GM04503 (cell line): ENCODE measurements at regions not wholly inside any gene's neighbourhood (a gene's known extent, or its start where the extent isn't known, plus 50 kb on each side); places are given as distances from the start of the nearest gene placed in this dataset.

Source experiments
- DNase-seq: peaks from one replicate; pipeline ENCODE4 v3.0.0-alpha.2; 2012; ENCODE audit warnings: low read depth

DNA sequence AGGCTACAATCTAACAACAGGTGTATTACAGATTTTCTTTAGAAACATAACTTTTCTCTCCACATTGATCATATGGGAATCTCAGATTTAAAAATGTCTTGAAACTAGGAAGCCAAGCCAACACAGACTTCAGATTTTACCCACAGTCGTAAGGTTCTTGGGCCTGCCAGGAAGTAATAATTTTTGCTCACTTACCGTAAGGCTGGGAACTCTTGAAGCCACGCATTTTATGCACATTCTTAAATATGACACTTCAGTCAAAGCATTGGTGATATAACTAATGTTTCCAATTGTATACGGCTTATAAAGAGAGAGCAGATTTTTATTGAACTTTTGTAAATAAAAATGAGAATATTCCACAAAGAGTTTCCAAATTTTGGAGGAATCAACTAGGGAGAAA is 328.9 kb upstream of the TRPC7 start:
- no peak for DNase-seq

DNA sequence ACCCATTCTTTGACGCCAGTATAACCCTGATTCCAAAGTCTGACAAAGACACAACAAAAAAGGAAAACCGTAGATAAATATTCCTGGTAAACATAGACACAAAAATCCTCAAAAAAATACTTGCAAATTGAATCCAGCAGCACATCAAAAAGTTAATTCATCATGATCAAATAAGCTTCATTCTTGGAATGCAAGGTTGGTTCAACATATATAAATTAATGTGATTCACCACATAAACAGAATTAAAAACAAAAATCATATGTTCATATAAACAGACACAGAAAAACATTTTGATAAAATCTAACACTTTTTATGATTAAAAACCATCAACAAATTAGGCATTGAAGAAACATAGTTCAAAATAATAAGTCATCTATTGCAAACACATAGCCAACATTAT is 324.2 kb upstream of the TRPC7 start:
- no peak for DNase-seq

DNA sequence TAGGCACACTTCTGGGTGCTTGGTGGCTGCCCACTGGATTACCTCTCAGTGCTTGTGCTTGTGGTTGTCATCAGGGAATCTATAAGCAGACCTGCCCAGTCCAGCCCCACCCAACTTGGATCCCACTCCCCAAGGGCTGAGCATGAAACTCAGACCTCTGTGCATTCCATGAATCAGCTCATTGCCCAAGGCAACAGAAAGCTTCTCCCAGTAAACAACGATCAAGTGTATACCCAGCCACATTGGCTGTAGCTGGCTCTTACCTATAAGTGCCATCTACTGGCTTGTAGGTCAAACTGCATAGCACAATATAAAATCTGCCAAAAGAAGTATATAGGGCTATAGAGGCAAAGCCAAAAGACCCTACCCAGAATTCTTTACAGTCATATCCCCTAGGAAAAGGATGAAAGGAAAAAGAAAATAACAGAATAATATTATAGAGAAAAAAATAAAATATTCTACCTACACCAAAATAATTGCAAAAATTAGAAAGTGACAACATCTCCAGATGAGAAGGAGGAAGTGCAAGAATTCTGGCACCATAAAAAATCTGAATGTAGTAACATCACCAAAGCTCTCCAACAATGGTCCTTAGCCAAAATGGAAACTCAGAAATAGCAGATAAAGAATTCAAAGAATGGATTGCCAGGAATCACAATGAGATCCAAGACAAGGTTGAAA is 321.0 kb upstream of the TRPC7 start:
- DNase-seq = no peak

DNA sequence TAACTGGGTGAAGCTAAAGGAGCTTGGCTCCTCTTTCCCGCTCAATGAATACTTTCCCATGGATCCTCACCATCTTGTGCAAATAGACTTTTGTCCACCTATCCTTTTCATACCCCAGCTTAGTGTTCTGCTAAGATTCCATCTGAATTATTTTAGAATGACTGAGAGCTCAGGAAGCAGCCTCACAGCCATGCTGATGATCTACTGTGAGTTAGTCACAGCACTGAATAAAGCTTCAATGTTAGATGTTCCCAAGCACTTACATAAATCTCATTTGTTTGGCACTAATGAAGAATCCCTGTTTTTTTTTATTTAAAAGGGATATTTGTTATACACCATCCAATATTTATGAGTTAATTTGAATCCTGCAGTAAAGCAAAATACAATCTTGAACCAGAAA is 317.6 kb upstream of the TRPC7 start:
- DNase-seq = no peak

DNA sequence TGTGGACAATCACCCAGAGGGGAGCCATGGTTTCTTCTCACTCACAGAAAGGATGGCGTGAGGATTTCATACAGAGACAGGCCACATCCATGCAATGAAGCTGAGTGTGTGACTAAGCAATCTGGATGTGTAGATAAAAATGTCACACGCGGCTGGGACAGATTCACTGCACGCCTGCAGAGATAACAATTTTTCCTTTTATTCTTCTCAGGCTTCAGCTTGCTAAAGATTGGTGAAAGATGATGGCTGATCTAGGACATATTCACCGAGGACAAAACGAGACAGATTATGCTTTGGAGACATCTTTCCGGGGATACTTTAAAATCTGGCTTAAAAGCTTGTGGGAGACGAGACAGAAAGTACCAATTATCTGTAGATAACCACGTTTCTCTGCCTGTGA is 313.9 kb upstream of the TRPC7 start:
- no peak for DNase-seq

DNA sequence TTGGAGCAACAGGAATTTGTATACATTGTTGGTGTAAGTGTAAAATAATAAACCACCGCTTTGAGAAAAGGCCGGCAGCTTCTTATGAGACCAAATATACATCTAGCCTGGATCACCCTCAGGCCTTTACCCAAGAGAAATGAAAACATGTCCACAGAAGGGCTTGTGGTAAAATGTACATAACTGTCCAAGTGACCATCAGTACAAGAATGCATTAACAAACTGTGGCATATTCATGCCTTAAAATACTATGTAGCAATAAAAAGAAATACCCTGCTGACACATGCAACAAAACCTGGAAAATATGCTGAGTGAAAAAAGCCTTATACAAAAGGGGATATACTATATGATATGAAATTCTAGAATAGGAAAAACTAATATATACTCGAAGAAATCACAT is 311.9 kb upstream of the TRPC7 start:
- DNase-seq = no peak

DNA sequence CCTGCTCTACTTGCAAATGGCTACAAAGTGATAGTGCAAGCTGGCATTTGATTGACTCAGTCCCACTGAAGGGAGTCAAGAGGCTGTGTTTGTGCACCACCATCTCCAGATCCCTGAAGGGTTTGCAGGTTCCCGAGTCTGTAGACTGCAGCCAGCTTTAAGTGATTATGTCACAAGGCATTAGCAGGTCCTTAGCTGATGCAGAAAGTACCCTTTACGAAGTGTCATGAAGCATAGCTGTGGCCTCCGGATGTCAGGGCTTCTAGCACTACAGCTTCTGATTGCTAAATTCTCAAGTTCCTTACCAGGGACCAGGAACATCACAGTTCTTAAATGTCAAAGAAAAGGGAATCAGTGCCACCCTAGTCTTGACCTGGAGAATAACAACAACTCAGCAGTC is 311.3 kb upstream of the TRPC7 start:
- no peak for DNase-seq

DNA sequence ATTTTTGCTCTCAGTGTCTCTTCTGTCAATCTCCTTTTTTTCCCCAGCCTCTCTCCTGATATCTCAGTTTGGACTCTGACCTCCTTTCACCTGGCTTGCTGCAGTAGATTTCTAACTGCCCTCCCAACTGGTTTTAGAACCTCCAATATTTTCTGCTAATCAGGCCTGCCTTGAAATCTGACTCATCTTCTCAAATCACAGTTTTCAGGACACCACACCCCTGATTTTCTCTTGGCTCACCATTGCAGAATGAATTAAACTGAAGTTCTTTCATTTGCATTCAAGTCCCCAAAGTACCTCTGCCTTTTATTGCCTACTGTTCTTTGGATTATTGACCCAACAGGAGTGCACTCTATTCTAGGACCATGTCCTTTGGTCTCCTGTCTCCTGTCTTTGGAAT is 310.4 kb upstream of the TRPC7 start:
- DNase-seq = no peak

DNA sequence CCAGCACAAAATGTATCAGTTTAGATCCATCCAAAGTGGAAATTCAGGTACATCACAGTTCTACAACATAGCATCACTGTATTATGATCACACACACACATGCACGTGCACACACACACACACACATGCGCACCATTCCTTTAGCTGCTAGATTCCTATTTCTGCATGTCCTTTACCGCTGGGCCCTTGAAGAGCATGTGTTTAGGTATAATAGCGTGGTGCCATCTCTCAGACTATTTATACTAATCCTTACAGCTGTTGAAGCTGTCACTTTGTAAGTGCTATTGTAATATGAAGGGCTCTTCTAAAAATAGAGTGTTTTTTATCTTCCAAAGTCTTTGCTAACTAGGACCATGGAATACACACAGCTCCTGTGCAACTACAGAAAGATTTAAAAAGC is 308.8 kb upstream of the TRPC7 start:
- no peak for DNase-seq

DNA sequence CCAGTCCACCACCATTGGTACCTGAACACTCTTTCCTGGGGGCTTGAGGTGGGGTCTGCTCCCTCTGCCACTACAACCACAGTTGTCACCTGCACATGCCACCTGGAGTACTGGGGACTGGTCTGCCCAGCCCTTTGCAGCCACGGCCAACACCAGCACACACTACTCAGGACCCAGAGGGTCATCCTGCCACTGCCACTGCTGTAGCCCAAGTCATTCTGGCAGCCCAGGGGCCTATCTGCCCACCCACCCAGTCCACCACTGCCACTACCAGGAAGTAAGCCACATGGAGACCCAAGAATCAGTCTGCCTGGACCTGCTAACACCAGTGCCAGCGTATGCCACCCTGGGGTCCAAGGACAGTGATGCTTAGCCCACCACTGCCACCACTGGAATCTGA is 302.4 kb upstream of the TRPC7 start:
- DNase-seq = no peak

DNA sequence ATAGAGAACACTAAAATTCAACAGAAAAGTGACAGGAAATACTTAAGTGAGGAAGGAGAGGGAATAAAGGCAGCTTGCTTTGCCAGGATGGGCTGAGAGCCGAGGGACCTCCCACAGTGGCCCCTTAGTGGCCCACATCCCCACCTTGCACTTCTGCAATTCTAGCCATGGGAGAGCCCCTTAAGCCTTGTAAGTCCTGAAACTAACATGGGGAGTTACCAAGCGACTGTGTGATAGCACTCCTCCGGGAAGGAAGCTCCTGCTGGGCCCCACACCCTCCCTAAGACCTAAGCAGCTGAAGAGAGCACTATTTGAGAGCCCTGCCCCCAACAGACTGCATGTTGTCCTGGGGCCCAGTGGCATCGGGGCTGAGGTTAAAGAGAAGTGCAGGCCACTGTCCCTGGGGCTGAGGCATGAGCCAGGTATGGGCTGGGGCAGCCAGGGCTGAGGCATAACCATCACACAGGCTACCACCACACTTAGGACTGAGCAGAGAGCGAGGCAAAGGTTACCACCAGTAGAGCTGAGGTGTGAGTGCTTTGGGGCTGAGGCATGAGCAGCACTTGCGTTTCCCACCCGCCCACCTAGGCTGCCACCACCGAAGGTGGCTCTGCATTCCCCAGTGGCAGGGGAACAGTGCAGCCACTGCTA is 301.8 kb upstream of the TRPC7 start:
- no peak for DNase-seq

DNA sequence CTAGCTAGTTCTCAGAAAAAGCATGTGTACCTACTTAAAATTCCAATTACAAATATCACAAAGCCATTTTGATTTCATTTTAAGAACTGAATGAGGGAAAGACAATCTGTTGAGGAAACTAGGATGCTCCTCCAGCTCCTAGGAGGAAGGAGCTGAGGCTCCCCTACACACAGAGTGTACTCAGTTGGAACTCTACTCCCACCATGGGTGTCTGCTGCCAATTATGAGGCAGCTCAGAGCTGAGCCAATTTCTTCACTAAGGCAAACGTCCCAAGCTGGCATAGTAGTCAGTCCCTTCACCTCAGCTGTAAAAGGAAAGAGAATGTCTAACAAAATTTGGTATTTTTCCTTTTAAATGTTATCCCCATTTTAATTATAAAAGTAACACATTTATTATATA is 300.0 kb upstream of the TRPC7 start:
- DNase-seq = no peak

DNA sequence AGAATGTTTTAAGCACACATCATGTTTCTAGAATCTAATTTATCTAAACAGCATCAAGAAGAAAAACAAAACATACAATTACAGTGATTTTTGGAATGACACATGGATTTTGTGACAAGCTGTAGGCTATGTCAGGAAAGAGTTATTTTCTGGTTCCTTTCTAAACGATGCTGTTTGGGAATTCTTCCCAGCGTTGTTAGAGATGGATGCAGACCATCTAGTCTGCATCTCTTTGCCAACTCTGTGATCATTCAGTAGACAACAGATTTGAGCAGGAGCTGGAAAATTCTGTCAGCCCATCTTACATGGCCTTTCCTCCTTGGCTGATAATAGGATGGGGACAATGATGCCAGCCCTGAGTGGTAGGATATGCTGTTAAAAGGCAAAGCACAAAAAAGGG is 295.7 kb upstream of the TRPC7 start:
- no peak for DNase-seq

DNA sequence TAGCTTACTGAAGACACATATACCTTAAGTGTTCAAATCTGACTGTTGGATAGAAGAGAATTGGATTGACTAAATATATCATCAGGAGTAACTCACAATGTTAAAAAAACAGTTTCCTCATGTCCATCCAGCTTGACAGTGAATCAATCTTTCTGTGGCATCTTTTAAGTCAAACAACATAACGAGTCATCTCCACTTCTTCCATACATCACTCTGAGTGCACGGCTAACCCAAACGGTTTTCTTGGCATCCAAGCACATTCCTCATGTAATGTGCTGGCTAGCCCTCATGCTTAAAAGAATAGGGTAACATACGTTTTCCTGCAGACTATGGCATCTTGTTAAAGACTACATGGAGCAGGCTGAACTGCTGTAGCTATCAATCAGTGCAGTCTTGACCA is 291.5 kb upstream of the TRPC7 start:
- no peak for DNase-seq

DNA sequence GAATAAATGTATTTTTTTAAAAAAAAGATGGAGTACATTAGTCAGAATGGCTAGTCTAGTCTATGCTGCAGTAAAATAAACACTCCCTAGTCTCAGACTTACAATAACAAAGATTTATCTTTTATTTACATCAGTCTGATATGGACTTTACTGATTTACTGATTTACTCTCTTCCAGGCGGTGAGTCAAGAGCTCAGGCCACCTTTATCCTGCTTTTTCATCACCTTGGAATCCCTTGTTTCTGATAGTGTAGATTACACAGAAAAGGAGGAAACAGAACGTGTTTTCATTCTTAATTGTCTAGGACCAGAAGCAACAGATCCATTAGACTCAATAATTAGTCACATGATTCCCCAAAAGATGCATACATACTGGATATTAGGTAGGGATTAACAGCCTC is 290.1 kb upstream of the TRPC7 start:
- DNase-seq = no peak

DNA sequence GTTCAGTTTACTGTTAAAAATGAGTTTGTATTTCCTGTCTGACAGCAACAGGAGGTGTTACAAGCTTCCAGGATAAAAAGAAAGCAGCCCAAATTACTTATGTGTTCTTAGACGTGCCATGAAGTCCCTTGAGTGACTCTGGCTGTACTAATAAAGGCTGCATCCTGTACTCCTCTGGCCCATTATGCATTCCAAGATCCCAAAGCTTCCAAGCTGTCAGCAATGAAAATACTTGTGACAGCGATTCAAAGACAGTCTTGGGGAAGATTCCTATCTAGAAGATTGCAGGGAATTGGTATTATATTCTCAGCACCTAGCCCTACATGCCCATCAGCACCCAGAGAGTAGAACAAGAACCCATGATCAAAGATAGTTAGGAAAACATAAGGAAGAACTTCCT is 281.6 kb upstream of the TRPC7 start:
- DNase-seq = no peak

DNA sequence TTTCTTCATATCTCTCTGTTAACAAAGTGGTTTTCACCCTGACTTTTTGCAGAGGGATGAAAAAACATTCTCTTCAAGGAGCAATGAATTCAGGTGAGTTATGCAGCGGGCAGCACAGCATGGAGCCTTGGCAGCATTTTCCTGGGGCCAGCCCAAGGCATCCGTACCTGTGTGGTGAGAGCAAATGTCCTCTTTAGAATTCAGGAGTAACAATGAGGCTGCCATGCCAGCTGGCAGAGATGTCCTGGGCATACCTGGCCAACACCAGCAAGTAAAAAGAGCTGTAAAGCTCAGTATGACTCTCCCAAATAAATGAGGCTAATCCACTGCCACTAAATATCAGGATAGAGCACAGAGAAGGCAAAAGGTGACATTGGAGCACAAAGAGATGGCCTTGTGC is 277.6 kb upstream of the TRPC7 start:
- no peak for DNase-seq

DNA sequence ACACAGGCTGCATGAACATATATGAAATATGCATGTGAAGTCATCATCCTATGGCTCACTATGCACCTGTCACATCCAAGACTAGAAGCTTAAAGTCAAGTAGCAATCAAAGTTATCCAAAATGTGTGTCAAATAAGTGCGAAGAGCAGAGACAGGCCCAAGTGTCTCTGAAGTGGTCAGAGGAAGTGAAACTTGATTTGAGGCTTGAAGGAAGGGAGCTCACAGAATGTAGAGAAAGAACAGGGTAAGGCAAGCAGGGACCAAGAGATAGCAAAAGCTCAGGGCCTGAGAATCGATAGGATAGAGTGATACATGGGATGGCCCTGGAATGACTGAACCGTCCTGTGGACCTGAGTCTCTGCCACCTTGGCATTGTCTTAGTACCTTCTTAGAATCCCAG is 274.3 kb upstream of the TRPC7 start:
- DNase-seq = no peak

DNA sequence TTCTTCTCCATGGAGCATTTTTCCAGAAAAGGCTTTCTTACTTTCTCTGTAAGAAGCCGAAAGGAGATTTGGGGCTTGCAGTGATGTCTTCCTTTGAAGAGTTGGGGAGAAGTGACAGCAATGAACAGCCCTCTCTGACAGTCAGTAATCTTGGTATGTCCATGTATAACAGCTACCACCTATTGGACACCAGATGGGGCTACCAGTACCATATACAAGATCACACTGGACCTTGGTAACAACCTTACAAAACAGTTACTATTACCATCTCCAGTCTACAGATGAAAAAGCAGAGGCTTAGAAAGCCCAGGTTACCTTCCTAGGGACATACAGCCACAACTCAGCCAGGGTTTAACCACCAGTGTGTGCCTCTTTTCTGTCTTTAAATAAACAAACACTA is 272.7 kb upstream of the TRPC7 start:
- DNase-seq = no peak

DNA sequence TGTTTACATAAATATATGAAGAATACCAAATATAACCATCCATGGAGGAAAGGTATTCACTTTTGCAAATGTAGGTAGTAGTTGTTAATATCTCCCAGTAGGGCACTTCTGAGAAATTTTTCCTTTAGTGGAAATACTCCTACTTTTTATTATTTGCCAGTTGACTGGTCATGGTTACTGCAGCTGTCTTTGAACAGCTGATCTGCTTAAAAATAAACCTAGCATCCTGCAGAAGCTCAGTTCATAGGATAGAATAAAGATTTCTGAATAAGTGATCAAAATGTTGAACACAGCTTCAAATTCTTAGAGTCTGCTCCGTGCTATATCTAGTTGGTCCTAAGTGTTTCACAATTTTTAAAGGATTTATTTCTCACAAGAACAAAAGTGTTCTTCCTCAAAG is 270.7 kb upstream of the TRPC7 start:
- no peak for DNase-seq

DNA sequence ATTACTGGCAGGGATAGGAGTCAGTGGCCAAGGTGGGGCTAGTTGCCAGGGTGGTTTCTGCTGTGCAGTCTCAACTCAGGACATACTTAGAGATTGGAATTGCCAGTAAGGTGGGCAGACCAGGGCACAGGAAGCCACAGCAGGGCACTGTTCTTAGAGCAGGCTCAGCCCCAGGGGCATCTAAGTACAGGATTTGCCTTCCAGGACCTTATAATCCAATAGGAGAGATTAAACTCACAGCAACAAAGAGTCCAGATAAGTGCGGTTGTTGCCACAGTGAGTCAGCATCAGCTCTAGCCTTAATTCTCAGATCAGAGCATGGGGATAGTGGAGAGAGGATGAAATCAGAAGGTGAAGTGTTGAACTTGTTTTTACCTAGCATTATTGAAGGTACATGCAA is 265.8 kb upstream of the TRPC7 start:
- DNase-seq = no peak

DNA sequence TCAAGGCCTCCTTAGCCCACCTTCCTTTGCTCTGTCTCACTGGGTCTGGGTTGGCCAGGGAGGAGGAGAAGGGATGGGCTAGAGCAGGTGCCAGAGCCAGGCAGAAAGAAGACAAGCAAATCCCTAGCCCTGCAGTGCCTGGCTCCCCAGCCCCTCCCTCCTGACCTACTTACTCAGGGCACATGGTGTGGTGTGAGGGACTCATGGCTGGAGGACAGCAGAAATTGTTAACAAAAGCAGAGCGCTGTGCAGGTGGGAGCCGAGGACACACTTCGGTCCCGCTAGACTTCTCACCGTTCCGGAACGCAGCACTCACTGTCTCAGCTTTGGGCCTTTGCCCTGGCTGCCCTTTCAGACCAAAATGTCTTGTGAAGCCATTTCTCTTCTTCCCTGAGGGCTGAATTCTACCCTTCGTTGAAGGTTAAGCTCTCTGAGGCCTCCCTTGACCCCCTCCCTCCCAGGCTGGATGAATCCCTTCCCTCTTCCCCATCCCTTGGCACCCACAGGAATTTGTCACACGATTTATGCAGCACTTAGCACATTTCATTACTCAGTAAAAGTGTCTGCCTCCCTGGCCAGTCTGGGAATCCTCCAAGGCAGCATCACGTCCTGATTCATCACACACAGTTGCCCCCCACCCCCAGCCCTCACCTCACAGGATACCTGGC is 263.9 kb upstream of the TRPC7 start:
- DNase-seq = no peak

DNA sequence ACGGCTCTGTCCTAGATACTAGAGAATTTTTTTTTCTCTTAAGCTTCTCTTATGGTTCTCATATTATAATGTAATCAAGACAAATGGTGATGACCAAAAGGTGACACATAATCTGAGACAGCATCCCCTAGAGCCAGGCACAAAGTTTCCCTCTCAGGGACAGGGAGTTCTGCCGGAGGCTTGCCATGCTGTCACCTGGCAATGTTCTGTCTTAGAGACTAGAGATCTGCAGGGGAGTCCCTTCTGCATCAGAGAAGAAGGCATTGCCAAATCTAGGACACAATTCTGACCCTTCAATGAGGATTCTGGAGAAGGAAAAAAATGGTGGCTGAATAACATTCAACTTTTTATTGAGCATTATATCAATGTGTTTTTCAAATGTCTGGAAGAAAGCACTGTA is 261.2 kb upstream of the TRPC7 start:
- DNase-seq = no peak

DNA sequence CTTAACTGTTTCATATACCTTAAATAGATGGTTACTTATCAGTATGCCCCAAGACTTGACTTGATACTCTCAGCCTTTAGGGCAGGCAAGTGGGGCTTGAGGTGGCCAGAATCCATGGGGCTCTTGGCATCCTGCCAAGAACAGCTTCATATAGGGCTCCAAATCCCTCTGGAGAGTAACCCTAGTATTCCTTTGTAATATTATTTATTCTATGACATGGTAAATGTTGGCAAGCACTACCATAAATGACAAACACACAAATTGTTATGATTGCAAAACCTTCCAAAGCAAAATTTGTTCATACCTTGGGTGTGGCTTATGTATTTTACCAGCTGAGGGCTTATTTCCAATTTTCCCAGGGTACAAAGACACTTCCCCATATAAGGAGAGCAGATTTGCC is 257.4 kb upstream of the TRPC7 start:
- no peak for DNase-seq
